HCT116 (cell line): ENCODE measurements at regions not wholly inside any gene's neighbourhood (a gene's known extent, or its start where the extent isn't known, plus 50 kb on each side); places are given as distances from the start of the nearest gene placed in this dataset.
"Not testable (repeated sequence)": the region's sequence is repeated elsewhere in the genome, so short reads cannot be mapped to it uniquely, and the experiment has no call there.

Experiments used
- ATAC-seq: fragments of 200-7000 bp; cut with Tn5 transposase; 2 replicates; pipeline ENCODE4 v1.9.1; 2020; ENCODE audit warnings: mild to moderate bottlenecking, moderate library complexity
- BruUV-seq: library from RNA; stranded (reverse); fragments of 400-500 nt; replicated peaks from 2 replicates; lab custom pipeline; 2021; lab: Mats Ljungman, UMichigan
- CTCF ChIA-PET: fragments of 300-600 bp; sonication (Branson Sonifier 250); formaldehyde crosslinking; loops from one replicate; lab custom pipeline; 2021; ENCODE audit warnings: antibody characterized with exemption; lab: Charles Lee
- POLR2A ChIA-PET: fragments of 300-600, 350-600 bp; sonication (Branson Sonifier 250); formaldehyde crosslinking; loops from one replicate; lab custom pipeline; 2021; ENCODE audit warnings: antibody characterized with exemption; lab: Charles Lee
- RAD21 ChIA-PET, 2 experiments: fragments of 300-600 bp; sonication (Branson Sonifier 250); formaldehyde crosslinking; loops; one replicate each; lab custom pipeline; 2023; ENCODE audit warnings: low total read pairs in 2 of 2; ENCODE audit not compliant: uncharacterized antibody in 2 of 2, unreplicated experiment in 2 of 2, low non-redundant PET in 1 of 2; lab: Charles Lee
- DNase-seq: peaks from one replicate; pipeline ENCODE4 v3.0.0-alpha.2; 2010; ENCODE audit warnings: low read depth, low spot score
- H2AFZ ChIP-seq: fragments of 200-600 bp; shearing (Covaris generic), sonication (generic); 2 replicates; pipeline ENCODE4 v1.6.1; 2017; ENCODE audit warnings: low read depth, mixed run types, mixed read lengths, antibody characterized with exemption, low read length; ENCODE audit not compliant: poor library complexity, severe bottlenecking
- H3K27ac ChIP-seq: 2 replicates; pipeline ENCODE4 v1.5.1; 2012; ENCODE audit warnings: low read depth, low read length
- H3K27me3 ChIP-seq: fragments of 200-600 bp; sonication (generic); 2 replicates; pipeline ENCODE4 v1.6.1; 2016; ENCODE audit warnings: mixed run types, low read length, mixed read lengths; ENCODE audit not compliant: insufficient read depth
- H3K36me3 ChIP-seq, 2 experiments: fragments of 200-500 bp in 1 of 2; fragments of 200-600 bp in 1 of 2; sonication (Bioruptor generic) in 1 of 2; sonication (generic) in 1 of 2; 2 replicates each; pipeline versions ENCODE4 v1.5.1 to v1.6.1; 2014 to 2016; ENCODE audit warnings: low read length in 2 of 2, inconsistent platforms in 1 of 2, mixed read lengths in 1 of 2, mixed run types in 1 of 2; ENCODE audit not compliant: insufficient read depth in 2 of 2, control insufficient read depth in 1 of 2
- H3K4me1 ChIP-seq, 2 experiments: fragments of 200-600 bp in 1 of 2; sonication (generic) in 1 of 2; 2 replicates each; pipeline versions ENCODE4 v1.5.1 to v1.6.1; 2012 to 2017; ENCODE audit warnings: low read length in 2 of 2, inconsistent platforms in 1 of 2, mild to moderate bottlenecking in 1 of 2, mixed read lengths in 1 of 2, mixed run types in 1 of 2, moderate library complexity in 1 of 2; ENCODE audit not compliant: insufficient read depth in 2 of 2, control insufficient read depth in 1 of 2
- H3K4me2 ChIP-seq: fragments of 200-600 bp; sonication (generic); 2 replicates; pipeline ENCODE4 v1.6.1; 2017; ENCODE audit warnings: mixed run types, low read length, mixed read lengths
- H3K4me3 ChIP-seq, 2 experiments: fragments of 200-600 bp in 1 of 2; sonication (generic) in 1 of 2; replicated peaks in 1 of 2; 2 replicates each; pipeline ENCODE4 v1.5.1; 2011 to 2016; ENCODE audit warnings: low read length in 2 of 2, control low read depth in 1 of 2, low read depth in 1 of 2, mild to moderate bottlenecking in 1 of 2, mixed read lengths in 1 of 2, mixed run types in 1 of 2
- H3K79me2 ChIP-seq: fragments of 200-600 bp; sonication (generic); 2 replicates; pipeline ENCODE4 v1.6.1; 2017; ENCODE audit warnings: mild to moderate bottlenecking, mixed run types, low read length, moderate library complexity, mixed read lengths; ENCODE audit not compliant: insufficient read depth
- H3K9ac ChIP-seq: fragments of 200-600 bp; sonication (generic); 2 replicates; pipeline ENCODE4 v1.6.1; 2016; ENCODE audit warnings: low read length, mixed read lengths
- H3K9me2 ChIP-seq: fragments of 200-600 bp; sonication (generic), shearing (Covaris generic); 2 replicates; pipeline ENCODE4 v1.6.1; 2017; ENCODE audit warnings: mixed run types, mild to moderate bottlenecking, moderate library complexity; ENCODE audit not compliant: insufficient read depth
- H3K9me3 ChIP-seq, 2 experiments: fragments of 200-500 bp in 1 of 2; fragments of 200-600 bp in 1 of 2; sonication (Bioruptor generic) in 1 of 2; sonication (generic) in 1 of 2; 2 replicates each; pipeline ENCODE4 v1.6.1; 2014 to 2017; ENCODE audit warnings: low read length in 2 of 2, mixed read lengths in 2 of 2, inconsistent platforms in 1 of 2, low read depth in 1 of 2, mild to moderate bottlenecking in 1 of 2, mixed run types in 1 of 2, moderate library complexity in 1 of 2; ENCODE audit not compliant: control insufficient read depth in 1 of 2, insufficient read depth in 1 of 2
- H4K20me1 ChIP-seq: fragments of 200-600 bp; sonication (generic), shearing (Covaris generic); 2 replicates; pipeline ENCODE4 v1.6.1; 2017; ENCODE audit warnings: mixed run types, mild to moderate bottlenecking, moderate library complexity; ENCODE audit not compliant: insufficient read depth
- CBX3 ChIP-seq: IDR thresholded peaks from 2 replicates; pipeline ENCODE4 v1.6.1; 2012; ENCODE audit warnings: low read depth
- MAX ChIP-seq: IDR thresholded peaks from 2 replicates; pipeline ENCODE4 v1.6.1; 2012
- SIN3A ChIP-seq: IDR thresholded peaks from 2 replicates; pipeline ENCODE4 v1.6.1; 2012; ENCODE audit warnings: low read depth
- SP1 ChIP-seq: IDR thresholded peaks from 2 replicates; pipeline ENCODE4 v1.6.1; 2012; ENCODE audit warnings: low read depth
- TCF7L2 ChIP-seq: IDR thresholded peaks from 2 replicates; pipeline ENCODE4 v1.7.0; 2011; ENCODE audit warnings: borderline replicate concordance, inconsistent platforms; ENCODE audit not compliant: insufficient read depth, insufficient read length; ENCODE audit errors: extremely low read depth
- ZBTB33 ChIP-seq: IDR thresholded peaks from 2 replicates; pipeline ENCODE4 v1.6.1; 2011; ENCODE audit warnings: mild to moderate bottlenecking, low read length, moderate library complexity; ENCODE audit not compliant: insufficient replicate concordance; ENCODE audit errors: extremely low read depth
- ZFX ChIP-seq: fragments of 450-650 bp; IDR thresholded peaks from 2 replicates; pipeline ENCODE4 v1.6.1; 2017
- ZNF274 ChIP-seq: fragments of 200-500 bp; sonication (Bioruptor generic); IDR thresholded peaks from 2 replicates; pipeline ENCODE4 v1.6.1; 2014; ENCODE audit warnings: mild to moderate bottlenecking, low read depth, low read length, inconsistent platforms
- intact Hi-C: fragments of 100-400 bp; cut with micrococcal nuclease; formaldehyde crosslinking; loops from 2 replicates; pipeline ENCODE4 v1.10.0; 2022
- TF ChIP-seq, protein P1 (sequence below), 3 experiments: fragments of 200-600 bp in 1 of 3; sonication (generic) in 1 of 3; IDR thresholded peaks in 2 of 3; conservative IDR thresholded peaks in 1 of 3; 2 replicates each; pipeline ENCODE4 v1.5.1; 2012 to 2017; ENCODE audit warnings: low read depth in 2 of 3, low read length in 2 of 3, antibody characterized with exemption in 1 of 3, borderline replicate concordance in 1 of 3, control low read depth in 1 of 3, mild to moderate bottlenecking in 1 of 3, mixed read lengths in 1 of 3, mixed run types in 1 of 3, moderate library complexity in 1 of 3; ENCODE audit not compliant: insufficient read depth in 1 of 3

GRCh38 chr2:89834306-89834705 lies 1142.8 kb downstream of the RPIA start (continued):
- no peak for TF ChIP-seq ZBTB33

DNA sequence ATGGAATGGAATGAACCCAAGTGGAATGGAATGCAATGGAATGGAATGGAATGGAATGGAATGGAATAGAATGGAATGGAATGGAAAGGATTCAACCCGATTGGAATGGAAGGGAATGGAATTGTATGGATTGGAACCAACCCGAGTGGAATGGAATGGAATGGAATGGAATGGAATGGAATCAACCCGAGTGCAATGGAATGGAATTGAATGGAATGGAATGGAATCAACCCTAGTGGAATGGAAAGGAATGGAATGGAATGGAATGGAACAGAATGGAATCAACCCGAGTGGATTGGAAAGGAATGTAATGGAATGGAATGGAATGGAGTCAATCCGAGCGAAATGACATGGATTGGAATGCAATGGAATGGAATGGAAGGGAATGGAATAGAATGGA lies 1144.9 kb downstream of the RPIA start:
- H3K9me3 ChIP-seq, CTCF ChIA-PET, intact Hi-C loops, RAD21 ChIA-PET, POLR2A ChIA-PET, BruUV-seq, H3K9me2 ChIP-seq, H2AFZ ChIP-seq, H3K27me3 ChIP-seq, H3K4me3 ChIP-seq, H3K27ac ChIP-seq, H3K36me3 ChIP-seq, H4K20me1 ChIP-seq, H3K4me1 ChIP-seq, H3K4me2 ChIP-seq, H3K79me2 ChIP-seq, H3K9ac ChIP-seq: not testable (repeated sequence)
- ATAC-seq (peak; percentile 69), DNase-seq (peak; percentile 44)

DNA sequence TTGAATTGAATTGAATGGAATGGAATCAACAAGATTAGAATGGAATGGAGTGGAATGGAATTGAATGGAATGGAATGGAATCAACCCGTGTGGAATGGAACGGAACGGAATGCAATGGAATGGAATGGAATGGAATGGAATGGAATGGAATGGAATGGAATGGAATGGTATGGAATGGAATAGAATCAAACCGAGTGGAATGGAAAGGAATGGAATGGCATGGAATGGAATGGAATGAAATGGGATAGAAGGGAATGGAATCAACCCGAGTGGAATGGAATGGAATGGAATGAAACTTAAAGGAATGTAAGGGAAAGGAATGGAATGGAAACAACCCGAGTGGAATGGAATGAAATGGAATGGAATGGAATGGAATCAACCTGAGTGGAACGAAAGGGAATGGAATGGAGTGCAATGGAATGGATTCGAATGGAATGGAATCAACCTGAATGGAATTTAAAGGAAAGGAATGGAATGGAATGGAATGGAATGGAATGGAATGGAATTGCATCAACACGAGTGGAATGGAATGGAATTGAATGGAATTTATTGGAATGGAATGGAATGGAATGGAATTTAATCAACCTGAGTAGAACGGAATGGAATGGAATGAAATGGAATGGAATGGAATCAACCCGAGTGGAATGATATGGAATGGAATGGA lies 1146.6 kb downstream of the RPIA start:
- ATAC-seq = no peak
- no peak overlapping the region for H3K4me2 ChIP-seq
- no peak overlapping the region for H3K27ac ChIP-seq
- H3K9me3 ChIP-seq = no peaks in the 10 kb centered on the region; a peak in 1 of 4 replicates
- no peaks in the 10 kb centered on the region for H3K9me2 ChIP-seq
- H3K4me3 ChIP-seq = no peak overlapping the region
- RAD21 ChIA-PET = no interaction called here
- POLR2A ChIA-PET = no interaction called here
- H3K27me3 ChIP-seq = no peaks in the 10 kb centered on the region
- DNase-seq = no peak
- no TSS peak for BruUV-seq
- H3K4me1 ChIP-seq = 0 out of 4 replicates have a peak, but pooled peaks cover 0 to 2% of the 10 kb centered on the region in 2 experiments
- H3K79me2 ChIP-seq = no peaks in the 10 kb centered on the region
- TF ChIP-seq, protein P1, sequence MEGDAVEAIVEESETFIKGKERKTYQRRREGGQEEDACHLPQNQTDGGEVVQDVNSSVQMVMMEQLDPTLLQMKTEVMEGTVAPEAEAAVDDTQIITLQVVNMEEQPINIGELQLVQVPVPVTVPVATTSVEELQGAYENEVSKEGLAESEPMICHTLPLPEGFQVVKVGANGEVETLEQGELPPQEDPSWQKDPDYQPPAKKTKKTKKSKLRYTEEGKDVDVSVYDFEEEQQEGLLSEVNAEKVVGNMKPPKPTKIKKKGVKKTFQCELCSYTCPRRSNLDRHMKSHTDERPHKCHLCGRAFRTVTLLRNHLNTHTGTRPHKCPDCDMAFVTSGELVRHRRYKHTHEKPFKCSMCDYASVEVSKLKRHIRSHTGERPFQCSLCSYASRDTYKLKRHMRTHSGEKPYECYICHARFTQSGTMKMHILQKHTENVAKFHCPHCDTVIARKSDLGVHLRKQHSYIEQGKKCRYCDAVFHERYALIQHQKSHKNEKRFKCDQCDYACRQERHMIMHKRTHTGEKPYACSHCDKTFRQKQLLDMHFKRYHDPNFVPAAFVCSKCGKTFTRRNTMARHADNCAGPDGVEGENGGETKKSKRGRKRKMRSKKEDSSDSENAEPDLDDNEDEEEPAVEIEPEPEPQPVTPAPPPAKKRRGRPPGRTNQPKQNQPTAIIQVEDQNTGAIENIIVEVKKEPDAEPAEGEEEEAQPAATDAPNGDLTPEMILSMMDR (IDR thresholded peaks at IDR 0.05 in 2 of 3, conservative IDR thresholded peaks at IDR 0.05 in 1 of 3; ENCODE audit: borderline replicate concordance in 1 of 3, insufficient read depth in 1 of 3, low read depth in 2 of 3, low read length in 2 of 3) = no peak
- TF ChIP-seq SIN3A = no peak
- no peak for TF ChIP-seq TCF7L2
- TF ChIP-seq MAX = no peak
- TF ChIP-seq ZNF274 = no peak
- no peak for TF ChIP-seq CBX3
- no peak for TF ChIP-seq SP1
- TF ChIP-seq ZFX = no peak
- CTCF ChIA-PET = no interaction called here
- no peaks in the 10 kb centered on the region for H3K36me3 ChIP-seq
- no peaks in the 10 kb centered on the region for H4K20me1 ChIP-seq
- no peak overlapping the region for H3K9ac ChIP-seq
- no peak overlapping the region for H2AFZ ChIP-seq
- intact Hi-C loops = no loop called here
